ENCODE measurements at regions not wholly inside any gene's neighbourhood (a gene's known extent, or its start where the extent isn't known, plus 50 kb on each side); places are given as distances from the start of the nearest gene placed in this dataset.

DNA sequence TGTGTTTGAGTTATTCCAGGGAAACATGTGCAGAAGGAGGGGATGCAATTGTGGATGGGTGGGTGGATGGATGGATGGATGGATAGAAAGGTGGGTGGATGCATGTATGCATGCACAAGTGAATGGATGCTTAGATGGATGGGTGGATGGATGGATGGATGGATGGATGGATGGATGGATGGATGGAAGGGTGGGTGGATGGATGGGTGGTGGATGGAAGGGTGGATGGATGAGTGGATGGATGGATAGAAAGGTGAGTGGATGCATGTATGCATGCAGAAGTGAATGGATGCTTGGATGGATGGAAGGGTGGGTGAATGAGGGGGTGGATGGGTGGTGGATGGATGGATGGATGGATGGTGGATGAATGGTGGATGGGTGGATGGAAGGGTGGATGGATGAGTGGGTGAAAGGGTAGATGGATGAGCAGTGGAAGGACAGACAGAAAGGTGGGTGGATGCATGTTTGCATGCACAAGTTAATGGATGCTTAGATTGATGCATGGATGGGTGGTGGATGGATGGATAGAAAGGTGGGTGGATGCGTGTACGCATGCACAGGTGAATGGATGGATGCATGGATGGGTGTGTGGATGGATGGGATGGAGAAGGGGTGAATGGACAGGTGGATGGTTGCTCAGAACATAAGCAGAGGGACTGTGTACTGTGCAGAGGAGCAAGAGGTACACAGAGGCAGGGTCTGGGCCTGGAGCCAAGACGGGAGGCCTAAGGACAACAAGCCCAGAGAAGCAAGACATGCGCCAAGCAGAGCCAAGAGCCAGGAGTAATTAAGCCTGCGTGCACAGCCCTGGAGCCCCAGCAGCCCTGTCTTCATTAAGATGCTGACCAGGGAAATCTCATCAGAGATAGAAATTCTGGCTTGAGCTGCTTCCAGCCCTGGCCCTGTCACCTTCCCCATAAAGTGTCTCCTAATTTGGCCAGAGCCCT lies 84.6 kb upstream of the PPP1R26 start:
- TF ChIP-seq CTCF (IDR thresholded peaks at IDR 0.05; ENCODE audit: insufficient read depth, low read length, poor library complexity, severe bottlenecking) (no peak), EZH2phosphoT487 (conservative IDR thresholded peaks at IDR 0.05; ENCODE audit: low read length) (no peak)
